BJ (cell line): ENCODE measurements at regions not wholly inside any gene's neighbourhood (a gene's known extent, or its start where the extent isn't known, plus 50 kb on each side); places are given as distances from the start of the nearest gene placed in this dataset.
"Not testable (repeated sequence)": the region's sequence is repeated elsewhere in the genome, so short reads cannot be mapped to it uniquely, and the experiment has no call there.

Experiments
- CTCF ChIA-PET: fragments of 350-600 bp; formaldehyde crosslinking; extraction: SDS; loops from one replicate; lab custom pipeline; 2021; ENCODE audit warnings: antibody characterized with exemption, inconsistent platforms; lab: Yijun Ruan, JAX
- POLR2A ChIA-PET: fragments of 300-600 bp; sonication (Branson Sonifier 250); formaldehyde crosslinking; extraction: SDS; loops from one replicate; lab custom pipeline; 2021; ENCODE audit warnings: antibody characterized with exemption; lab: Charles Lee
- DNase-seq: peaks from one replicate; pipeline ENCODE4 v3.0.0-alpha.2; 2011; ENCODE audit warnings: low read depth
- H3K27me3 ChIP-seq: 2 replicates; pipeline ENCODE4 v1.6.0; 2011; ENCODE audit warnings: low read length; ENCODE audit not compliant: control insufficient read depth, insufficient read depth
- H3K36me3 ChIP-seq: 2 replicates; pipeline ENCODE4 v1.5.1; 2011; ENCODE audit warnings: low read length; ENCODE audit not compliant: control insufficient read depth, insufficient read depth
- H3K4me3 ChIP-seq: 2 replicates; pipeline ENCODE4 v1.5.1; 2011; ENCODE audit warnings: low read depth, mild to moderate bottlenecking, control low read depth, low read length
- CTCF ChIP-seq: IDR thresholded peaks from 2 replicates; pipeline ENCODE4 v1.5.1; 2011; ENCODE audit warnings: low read depth, mild to moderate bottlenecking, control low read depth, inconsistent platforms, low read length, moderate library complexity; ENCODE audit not compliant: insufficient read depth

- no peak for TF ChIP-seq CTCF
- Histone ChIP-seq H3K27me3 (peaks cover 14% of the 10 kb centered on the region), H3K36me3 (no peaks in the 10 kb centered on the region), H3K4me3 (no peak overlapping the region)
- ChIA-PET CTCF (interaction anchor here (1.8 kb wide), 1 partner anchor 118 kb away, joined by 5 read pairs; no protein-coding TSS in a partner anchor), POLR2A (no interaction called here)
- DNase-seq, result no peak
Observed at GRCh38 chr1:212512816-212513559, 80.3 kb downstream of the NENF start.

- POLR2A ChIA-PET, result interaction anchor here (0.6 kb wide), 1 partner anchor 50 kb away, joined by 3 read pairs; no protein-coding TSS in a partner anchor
- H3K36me3 ChIP-seq, result no peaks in the 10 kb centered on the region
- CTCF ChIA-PET, result interaction anchor here (0.6 to 1.8 kb wide), 3 partner anchors 9 to 230 kb away, joined by 3 to 5 read pairs (median 5); no protein-coding TSS in a partner anchor
- no peak overlapping the region for H3K4me3 ChIP-seq
- TF ChIP-seq CTCF, result no peak
- DNase-seq, result no peak
- peaks cover 14% of the 10 kb centered on the region for H3K27me3 ChIP-seq
Observed at GRCh38 chr1:212513586-212513985, 80.9 kb downstream of the NENF start.

GRCh38 chr1:212514056-212514614, 81.4 kb downstream of the NENF start:
- no peak for DNase-seq
- Histone ChIP-seq H3K4me3 (no peak overlapping the region), H3K27me3 (peaks cover 14% of the 10 kb centered on the region), H3K36me3 (no peaks in the 10 kb centered on the region)
- TF ChIP-seq CTCF, result no peak
- POLR2A ChIA-PET, result interaction anchor here (0.6 kb wide), 2 partner anchors 50 to 123 kb away, joined by 3 read pairs; no protein-coding TSS in a partner anchor
- CTCF ChIA-PET, result interaction anchor here (0.6 to 1.8 kb wide), 4 partner anchors 9 to 231 kb away, joined by 3 to 5 read pairs (median 5); no protein-coding TSS in a partner anchor

- Histone ChIP-seq H3K4me3 (no peak overlapping the region), H3K36me3 (no peaks in the 10 kb centered on the region), H3K27me3 (peaks cover 15% of the 10 kb centered on the region)
- TF ChIP-seq CTCF, result no peak
- CTCF ChIA-PET, result interaction anchor here (0.9 to 1.6 kb wide), 2 partner anchors 11 to 15 kb away, joined by 3 to 5 read pairs; no protein-coding TSS in a partner anchor
- no peak for DNase-seq
- POLR2A ChIA-PET, result interaction anchor here (0.6 kb wide), 1 partner anchor 123 kb away, joined by 3 read pairs; no protein-coding TSS in a partner anchor
Observed at GRCh38 chr1:212514782-212515181, 82.1 kb downstream of the NENF start.

GRCh38 chr1:212515329-212515760, 82.6 kb downstream of the NENF start:
- peaks cover 16% of the 10 kb centered on the region for H3K27me3 ChIP-seq
- CTCF ChIA-PET, result interaction anchor here (0.9 to 1.6 kb wide), 2 partner anchors 11 to 14 kb away, joined by 3 to 5 read pairs; no protein-coding TSS in a partner anchor
- H3K36me3 ChIP-seq, result no peaks in the 10 kb centered on the region
- DNase-seq, result no peak
- no peak overlapping the region for H3K4me3 ChIP-seq
- POLR2A ChIA-PET, result no interaction called here
- TF ChIP-seq CTCF, result no peak

- H3K27me3 ChIP-seq, result peaks cover 16% of the 10 kb centered on the region
- POLR2A ChIA-PET, H3K36me3 ChIP-seq, CTCF ChIA-PET, H3K4me3 ChIP-seq, DNase-seq: not testable (repeated sequence)
Observed at GRCh38 chr1:212516012-212516411, 83.3 kb downstream of the NENF start.
